Liver (tissue), 8 donors: ENCODE measurements at regions not wholly inside any gene's neighbourhood (a gene's known extent, or its start where the extent isn't known, plus 50 kb on each side); places are given as distances from the start of the nearest gene placed in this dataset.

Experiments used
- DNase-seq: peaks from one replicate; pipeline ENCODE4 v3.0.0-alpha.2; 2017; ENCODE audit warnings: low spot score
- H3K27ac ChIP-seq, 2 donors: one replicate each; pipeline ENCODE4 v1.7.0; 2013; ENCODE audit warnings: inconsistent platforms in 2 of 2, low read length in 2 of 2, control low read depth in 1 of 2, low read depth in 1 of 2, mild to moderate bottlenecking in 1 of 2
- H3K27me3 ChIP-seq, 4 donors: one replicate each; pipeline versions ENCODE4 v1.6.1 to v1.7.0; 2013; ENCODE audit warnings: low read length in 3 of 4, inconsistent platforms in 1 of 4, mild to moderate bottlenecking in 1 of 4, moderate library complexity in 1 of 4; ENCODE audit not compliant: control insufficient read depth in 4 of 4, insufficient read depth in 4 of 4
- H3K36me3 ChIP-seq, 4 donors: one replicate each; pipeline versions ENCODE4 v1.6.1 to v1.7.0; 2013; ENCODE audit warnings: low read length in 3 of 4, mild to moderate bottlenecking in 3 of 4, low read depth in 1 of 4, moderate library complexity in 1 of 4; ENCODE audit not compliant: control insufficient read depth in 4 of 4, insufficient read depth in 3 of 4
- H3K4me1 ChIP-seq, 4 donors: one replicate each; pipeline versions ENCODE4 v1.6.1 to v1.7.0; 2013; ENCODE audit warnings: low read length in 3 of 4, mild to moderate bottlenecking in 3 of 4, moderate library complexity in 1 of 4; ENCODE audit not compliant: control insufficient read depth in 4 of 4, insufficient read depth in 4 of 4
- H3K4me3 ChIP-seq, 3 donors: one replicate each; pipeline versions ENCODE4 v1.6.1 to v1.7.0; 2013; ENCODE audit warnings: low read length in 3 of 3, control low read depth in 1 of 3, low read depth in 1 of 3, mild to moderate bottlenecking in 1 of 3
- H3K9ac ChIP-seq, 2 donors: one replicate each; pipeline ENCODE4 v1.7.0; 2013; ENCODE audit warnings: low read length in 2 of 2, mild to moderate bottlenecking in 2 of 2, moderate library complexity in 2 of 2, control low read depth in 1 of 2, low read depth in 1 of 2
- H3K9me3 ChIP-seq, 4 donors: one replicate each; pipeline versions ENCODE4 v1.6.1 to v1.7.0; 2013; ENCODE audit warnings: low read length in 3 of 4; ENCODE audit not compliant: control insufficient read depth in 4 of 4
- ATF3 ChIP-seq: IDR thresholded peaks from 2 replicates; pipeline ENCODE4 v1.6.1; 2016; ENCODE audit warnings: antibody characterized with exemption
- CTCF ChIP-seq: fragments of 150-350 bp; IDR thresholded peaks from 2 replicates; pipeline ENCODE4 v1.5.1; 2017; ENCODE audit warnings: improper control_type of control experiment, low read depth, low read length; ENCODE audit not compliant: missing input control
- EGR1 ChIP-seq, 2 donors: IDR thresholded peaks; 2 replicates each; pipeline ENCODE4 v1.6.1; 2016 to 2018; ENCODE audit warnings: antibody characterized with exemption in 2 of 2, low read depth in 2 of 2
- FOXA1 ChIP-seq: IDR thresholded peaks from 2 replicates; pipeline ENCODE4 v1.6.1; 2016; ENCODE audit warnings: antibody characterized with exemption
- GABPA ChIP-seq, 2 donors: IDR thresholded peaks in 1 of 2; conservative IDR thresholded peaks in 1 of 2; 2 replicates each; pipeline ENCODE4 v1.6.1; 2016; ENCODE audit warnings: antibody characterized with exemption in 2 of 2, mild to moderate bottlenecking in 1 of 2, moderate library complexity in 1 of 2
- HNF4A ChIP-seq, 2 donors: conservative IDR thresholded peaks; 2 replicates each; pipeline ENCODE4 v1.6.1; 2016; ENCODE audit warnings: antibody characterized with exemption in 2 of 2, mild to moderate bottlenecking in 2 of 2
- JUND ChIP-seq, 2 donors: IDR thresholded peaks; 2 replicates each; pipeline ENCODE4 v1.6.1; 2016; ENCODE audit warnings: antibody characterized with exemption in 2 of 2
- MAX ChIP-seq: IDR thresholded peaks from 2 replicates; pipeline ENCODE4 v1.6.1; 2016; ENCODE audit warnings: antibody characterized with exemption
- NR2F2 ChIP-seq: IDR thresholded peaks from 2 replicates; pipeline ENCODE4 v1.6.1; 2016; ENCODE audit warnings: antibody characterized with exemption
- RAD21 ChIP-seq, 2 donors: IDR thresholded peaks; 2 replicates each; pipeline ENCODE4 v1.6.1; 2016; ENCODE audit warnings: antibody characterized with exemption in 2 of 2, mild to moderate bottlenecking in 2 of 2
- REST ChIP-seq: IDR thresholded peaks from 2 replicates; pipeline ENCODE4 v1.6.1; 2016; ENCODE audit warnings: antibody characterized with exemption, mild to moderate bottlenecking
- RXRA ChIP-seq, 2 donors: IDR thresholded peaks; 2 replicates each; pipeline ENCODE4 v1.6.1; 2017 to 2018; ENCODE audit warnings: antibody characterized with exemption in 2 of 2, mild to moderate bottlenecking in 1 of 2
- SP1 ChIP-seq: IDR thresholded peaks from 2 replicates; pipeline ENCODE4 v1.6.1; 2018; ENCODE audit warnings: antibody characterized with exemption, mild to moderate bottlenecking
- TAF1 ChIP-seq: conservative IDR thresholded peaks from 2 replicates; pipeline ENCODE4 v1.6.1; 2016; ENCODE audit warnings: antibody characterized with exemption, mild to moderate bottlenecking
- YY1 ChIP-seq: IDR thresholded peaks from 2 replicates; pipeline ENCODE4 v1.6.1; 2016; ENCODE audit warnings: antibody characterized with exemption, mild to moderate bottlenecking
- ZBTB33 ChIP-seq: IDR thresholded peaks from 2 replicates; pipeline ENCODE4 v1.6.1; 2016; ENCODE audit warnings: antibody characterized with exemption
- WGBS: extraction: QIAGEN DNeasy Blood & Tissue Kit; methylation state at CpG from one replicate; pipeline ENCODE4 v1.1.7; 2013; 5-methylcytosine and 5-hydroxymethylcytosine counted together
- donor health status: healthy.
- donor health status: healthy.
- donor health status: healthy.
- donor health status: healthy.
- donor health status: healthy.

GRCh38 chr9:84486663-84487062 is 146.1 kb upstream of the SLC28A3 start:
- no peaks in the 10 kb centered on the region for H3K36me3 ChIP-seq
- WGBS = 55% methylated on average over 1 of the region's 1 CpG
- H3K9me3 ChIP-seq = no peaks in the 10 kb centered on the region
- no peak overlapping the region for H3K9ac ChIP-seq
- no peaks in the 10 kb centered on the region for H3K27me3 ChIP-seq
- no peak for DNase-seq
- H3K4me3 ChIP-seq = no peak overlapping the region
- H3K27ac ChIP-seq = no peak overlapping the region
- peaks cover 0 to 4% (median 1%) of the 10 kb centered on the region in 4 donors for H3K4me1 ChIP-seq
- TF ChIP-seq TAF1 = no peak
- no peak for TF ChIP-seq JUND (IDR thresholded peaks at IDR 0.05)
- TF ChIP-seq GABPA (IDR thresholded peaks at IDR 0.05 in 1 of 2, conservative IDR thresholded peaks at IDR 0.05 in 1 of 2) = no peak
- no peak for TF ChIP-seq ZBTB33
- no peak for TF ChIP-seq YY1
- TF ChIP-seq CTCF = no peak
- no peak for TF ChIP-seq ATF3
- no peak for TF ChIP-seq NR2F2
- no peak for TF ChIP-seq MAX
- no peak for TF ChIP-seq SP1
- no peak for TF ChIP-seq REST
- TF ChIP-seq EGR1 (IDR thresholded peaks at IDR 0.05; ENCODE audit: low read depth in 2 of 2) = no peak
- no peak for TF ChIP-seq HNF4A (conservative IDR thresholded peaks at IDR 0.05)
- TF ChIP-seq FOXA1 = no peak
- no peak for TF ChIP-seq RAD21 (IDR thresholded peaks at IDR 0.05)

- H3K27ac ChIP-seq = no peak overlapping the region
- no peak for DNase-seq
- H3K4me1 ChIP-seq = no peaks in the 10 kb centered on the region
- no peak overlapping the region for H3K4me3 ChIP-seq
- no peaks in the 10 kb centered on the region for H3K36me3 ChIP-seq
- 80% methylated on average over 3 of the region's 3 CpGs for WGBS
- no peak overlapping the region for H3K9ac ChIP-seq
- no peaks in the 10 kb centered on the region for H3K27me3 ChIP-seq
- no peak for TF ChIP-seq JUND (IDR thresholded peaks at IDR 0.05)
- no peak for TF ChIP-seq ATF3
- no peak for TF ChIP-seq TAF1
- no peak for TF ChIP-seq RXRA (IDR thresholded peaks at IDR 0.05)
- TF ChIP-seq FOXA1 = no peak
- no peak for TF ChIP-seq GABPA (IDR thresholded peaks at IDR 0.05 in 1 of 2, conservative IDR thresholded peaks at IDR 0.05 in 1 of 2)
- no peak for TF ChIP-seq RAD21 (IDR thresholded peaks at IDR 0.05)
- TF ChIP-seq REST = no peak
- no peaks in the 10 kb centered on the region for H3K9me3 ChIP-seq
Measured at GRCh38 chr9:84490206-84490841, 149.8 kb upstream of the SLC28A3 start.
